Upper lobe of left lung (tissue), 4 donors: ENCODE measurements at regions not wholly inside any gene's neighbourhood (a gene's known extent, or its start where the extent isn't known, plus 50 kb on each side); places are given as distances from the start of the nearest gene placed in this dataset.

ENCODE experiments used
- EP300 ChIP-seq, 4 donors: sonication (generic); formaldehyde crosslinking; IDR thresholded peaks; one replicate each; pipeline ENCODE4 v1.5.1; 2017; ENCODE audit warnings: antibody characterized with exemption in 4 of 4, control low read depth in 2 of 4
- POLR2AphosphoS5 ChIP-seq, 2 donors: sonication (generic); formaldehyde crosslinking; IDR thresholded peaks; one replicate each; pipeline ENCODE4 v1.5.1; 2017; ENCODE audit warnings: antibody characterized with exemption in 2 of 2
- TF ChIP-seq, protein P1 (sequence below), 6 experiments: fragments of 450-650 bp in 4 of 6; fragments of 200-600 bp in 2 of 6; sonication (generic) in 2 of 6; IDR thresholded peaks; one replicate each; pipeline ENCODE4 v1.5.1; 2016 to 2019; ENCODE audit warnings: antibody characterized with exemption in 6 of 6

DNA sequence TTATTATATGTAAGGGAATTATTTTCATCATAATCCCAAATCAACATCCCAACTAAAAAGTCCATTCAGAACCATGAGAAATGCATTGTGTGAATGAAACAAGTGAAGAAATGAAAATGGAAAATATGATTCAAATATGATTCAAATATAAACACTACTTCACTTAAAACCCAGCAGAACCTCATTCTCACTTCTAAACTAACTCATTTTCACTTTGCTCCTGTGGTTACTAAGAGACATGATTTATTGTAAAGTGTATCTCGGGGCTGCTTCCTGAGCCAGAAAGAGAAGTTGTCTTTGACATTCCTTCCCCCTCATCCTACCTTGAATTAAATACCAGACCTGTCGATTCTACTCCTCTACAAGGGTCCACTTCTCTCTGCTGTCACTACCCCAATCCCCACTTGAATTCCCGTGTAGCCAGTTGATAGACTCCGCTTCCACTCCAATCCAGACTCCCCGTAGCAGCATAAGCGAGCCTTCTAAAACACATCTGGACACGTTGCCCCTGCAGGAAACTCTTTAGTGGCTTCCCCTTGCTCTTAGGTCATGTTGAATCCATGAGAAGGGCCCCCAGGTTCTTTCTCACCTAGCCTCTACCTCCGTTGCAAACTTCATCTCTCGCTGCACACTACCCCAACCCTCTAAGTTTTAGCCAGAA is 697.0 kb upstream of the ID2 start:
- TF ChIP-seq, protein P1, sequence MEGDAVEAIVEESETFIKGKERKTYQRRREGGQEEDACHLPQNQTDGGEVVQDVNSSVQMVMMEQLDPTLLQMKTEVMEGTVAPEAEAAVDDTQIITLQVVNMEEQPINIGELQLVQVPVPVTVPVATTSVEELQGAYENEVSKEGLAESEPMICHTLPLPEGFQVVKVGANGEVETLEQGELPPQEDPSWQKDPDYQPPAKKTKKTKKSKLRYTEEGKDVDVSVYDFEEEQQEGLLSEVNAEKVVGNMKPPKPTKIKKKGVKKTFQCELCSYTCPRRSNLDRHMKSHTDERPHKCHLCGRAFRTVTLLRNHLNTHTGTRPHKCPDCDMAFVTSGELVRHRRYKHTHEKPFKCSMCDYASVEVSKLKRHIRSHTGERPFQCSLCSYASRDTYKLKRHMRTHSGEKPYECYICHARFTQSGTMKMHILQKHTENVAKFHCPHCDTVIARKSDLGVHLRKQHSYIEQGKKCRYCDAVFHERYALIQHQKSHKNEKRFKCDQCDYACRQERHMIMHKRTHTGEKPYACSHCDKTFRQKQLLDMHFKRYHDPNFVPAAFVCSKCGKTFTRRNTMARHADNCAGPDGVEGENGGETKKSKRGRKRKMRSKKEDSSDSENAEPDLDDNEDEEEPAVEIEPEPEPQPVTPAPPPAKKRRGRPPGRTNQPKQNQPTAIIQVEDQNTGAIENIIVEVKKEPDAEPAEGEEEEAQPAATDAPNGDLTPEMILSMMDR (IDR thresholded peaks at IDR 0.05), result no peak
- TF ChIP-seq POLR2AphosphoS5 (IDR thresholded peaks at IDR 0.05) (no peak), EP300 (IDR thresholded peaks at IDR 0.05) (no peak)
